NCI-H526 treated with DMSO at 0.1 percent for 48 hours (cell line): ENCODE measurements at regions not wholly inside any gene's neighbourhood (a gene's known extent, or its start where the extent isn't known, plus 50 kb on each side); places are given as distances from the start of the nearest gene placed in this dataset.
"Not testable (repeated sequence)": the region's sequence is repeated elsewhere in the genome, so short reads cannot be mapped to it uniquely, and the experiment has no call there.

Source experiments
- DNase-seq: peaks from one replicate; lab custom pipeline; 2025; lab: John Stamatoyannopoulos, UW

GRCh38 chr1:89436856-89437255, 73.0 kb downstream of the GBP6 start:
- DNase-seq, result no peak

GRCh38 chr1:89438301-89438700, 74.4 kb downstream of the GBP6 start:
- DNase-seq, result not testable (repeated sequence)

GRCh38 chr1:89440911-89441310, 77.1 kb downstream of the GBP6 start:
- DNase-seq, result no peak

- no peak for DNase-seq
Observed at GRCh38 chr1:89444791-89445190, 79.8 kb upstream of the LRRC8B start.

- no peak for DNase-seq
Observed at GRCh38 chr1:89451011-89451410, 73.6 kb upstream of the LRRC8B start.

GRCh38 chr1:89453123-89453972, 71.3 kb upstream of the LRRC8B start:
- no peak for DNase-seq

GRCh38 chr1:89454845-89455521, 69.6 kb upstream of the LRRC8B start:
- peak; percentile 89 for DNase-seq

GRCh38 chr1:89457046-89457445, 67.6 kb upstream of the LRRC8B start:
- DNase-seq, result no peak

GRCh38 chr1:89459081-89459480, 65.5 kb upstream of the LRRC8B start:
- no peak for DNase-seq

GRCh38 chr1:89460325-89460724, 64.3 kb upstream of the LRRC8B start:
- DNase-seq, result no peak

GRCh38 chr1:89462250-89462649, 62.4 kb upstream of the LRRC8B start:
- DNase-seq, result no peak

GRCh38 chr1:89464008-89464407, 60.6 kb upstream of the LRRC8B start:
- DNase-seq, result no peak

- no peak for DNase-seq
Observed at GRCh38 chr1:89465201-89465600, 59.4 kb upstream of the LRRC8B start.

GRCh38 chr1:89466307-89466930, 58.2 kb upstream of the LRRC8B start:
- no peak for DNase-seq

GRCh38 chr1:89472253-89472652, 52.4 kb upstream of the LRRC8B start:
- no peak for DNase-seq

GRCh38 chr1:89472886-89473417, 51.7 kb upstream of the LRRC8B start:
- no peak for DNase-seq
